HG02970 (cell line): ENCODE measurements at regions not wholly inside any gene's neighbourhood (a gene's known extent, or its start where the extent isn't known, plus 50 kb on each side); places are given as distances from the start of the nearest gene placed in this dataset.
"Not testable (repeated sequence)": the region's sequence is repeated elsewhere in the genome, so short reads cannot be mapped to it uniquely, and the experiment has no call there.

ENCODE experiments used
- ATAC-seq: cut with Tn5 transposase; IDR thresholded peaks from one replicate; pipeline ENCODE4 v1.9.1; 2021; ENCODE audit warnings: mild to moderate bottlenecking, moderate library complexity, moderate number of reproducible peaks; ENCODE audit not compliant: unreplicated experiment, low FRiP score

GRCh38 chr13:56457535-56458190 lies 683.1 kb upstream of the PRR20A start:
- no peak for ATAC-seq

DNA sequence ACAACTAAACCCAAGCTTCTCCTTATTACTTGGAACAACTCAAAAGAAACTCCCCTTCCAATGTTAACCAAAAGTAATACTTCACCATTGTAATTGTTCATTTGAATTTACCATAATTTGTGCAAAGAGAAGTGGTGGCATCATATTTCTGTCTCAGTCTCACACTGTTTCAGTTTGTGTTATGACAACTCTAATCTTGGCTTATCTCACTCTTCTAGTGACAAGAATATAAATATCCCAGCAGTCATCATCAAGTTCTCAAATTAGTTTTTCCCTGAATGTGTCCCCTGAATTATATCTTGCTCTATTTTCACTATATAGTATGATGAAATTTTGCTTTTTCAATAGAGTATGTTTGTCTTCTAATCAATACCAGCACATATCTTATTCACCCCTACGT lies 681.4 kb upstream of the PRR20A start:
- no peak for ATAC-seq

DNA sequence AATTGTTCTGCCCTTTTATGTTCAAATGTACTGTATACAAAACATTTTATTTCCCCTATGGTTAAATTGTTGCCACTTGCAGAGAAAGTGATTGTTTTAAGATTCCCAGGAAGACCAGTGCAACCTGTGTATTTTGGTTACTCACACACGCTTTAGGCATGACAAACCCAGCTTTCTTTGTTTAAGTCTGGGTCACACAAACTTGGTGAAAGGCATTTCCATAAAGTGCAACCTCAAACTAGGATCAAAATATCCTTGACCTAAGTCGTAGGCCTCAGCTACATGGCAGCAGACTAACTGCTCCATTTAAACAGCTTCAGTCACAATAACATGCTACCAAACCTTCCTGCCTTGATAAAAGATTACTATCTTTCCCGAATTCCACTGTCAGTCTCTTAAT lies 639.0 kb upstream of the PRR20A start:
- ATAC-seq, result no peak

- no peak for ATAC-seq
Observed at GRCh38 chr13:56510836-56511235, 629.9 kb upstream of the PRR20A start.

- not testable (repeated sequence) for ATAC-seq
Observed at GRCh38 chr13:56512336-56512735, 628.4 kb upstream of the PRR20A start.

DNA sequence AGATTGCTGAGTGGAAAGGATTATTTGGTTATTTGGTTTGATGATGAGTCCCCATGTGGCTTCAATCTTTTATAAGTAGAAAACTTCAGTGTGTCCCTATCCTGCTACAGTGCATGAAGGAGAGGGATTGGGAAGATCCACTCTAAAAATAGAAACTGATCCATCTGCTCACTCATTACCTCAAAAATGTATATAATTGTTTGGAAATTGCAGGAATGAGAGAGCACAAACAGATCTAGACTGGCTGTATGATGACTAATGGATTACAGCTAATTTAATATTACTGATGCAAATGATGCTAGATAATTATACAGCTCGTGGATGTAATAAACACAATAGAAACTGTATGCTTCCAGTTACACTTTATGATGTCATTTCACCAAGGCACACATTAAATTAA lies 625.3 kb upstream of the PRR20A start:
- no peak for ATAC-seq

DNA sequence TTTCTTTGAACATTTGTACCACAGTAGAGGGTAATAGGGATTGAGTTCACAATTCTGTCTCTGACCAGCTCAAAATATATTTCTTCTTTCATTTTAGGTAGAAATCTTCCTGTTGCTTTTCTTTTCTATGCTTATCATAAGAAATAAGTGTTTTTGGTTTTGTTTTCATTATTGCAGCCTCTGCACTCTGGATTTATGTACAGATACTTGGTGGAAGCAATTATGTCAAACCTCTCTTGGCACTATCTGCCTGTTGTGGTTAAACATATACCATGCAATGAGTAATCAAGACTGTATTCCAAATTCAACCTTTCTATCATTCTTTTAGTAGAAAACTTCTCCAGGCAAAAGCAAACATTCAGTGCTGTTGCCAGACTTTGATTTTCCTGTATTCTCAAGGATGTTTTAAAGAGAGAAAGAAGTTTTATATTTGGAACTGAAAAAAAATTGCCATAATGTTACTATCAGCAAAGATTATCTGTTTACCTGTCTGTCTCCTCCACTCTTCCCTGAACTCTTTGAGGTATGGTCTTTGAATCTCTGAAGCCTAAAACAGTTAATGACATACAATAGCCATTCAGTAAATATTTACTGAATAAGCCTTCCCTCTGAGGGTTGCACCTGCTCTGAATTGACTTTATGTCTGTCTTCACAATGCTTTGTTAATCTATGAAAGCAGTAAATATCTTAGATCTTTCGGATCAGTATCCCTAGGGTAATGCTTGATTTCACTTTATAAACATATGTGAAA lies 612.5 kb upstream of the PRR20A start:
- ATAC-seq, result no peak

- no peak for ATAC-seq
Observed at GRCh38 chr13:56530096-56530495, 610.6 kb upstream of the PRR20A start.

- not testable (repeated sequence) for ATAC-seq
Observed at GRCh38 chr13:56547921-56548320, 592.8 kb upstream of the PRR20A start.

- no peak for ATAC-seq
Observed at GRCh38 chr13:56558698-56559320, 581.9 kb upstream of the PRR20A start.

DNA sequence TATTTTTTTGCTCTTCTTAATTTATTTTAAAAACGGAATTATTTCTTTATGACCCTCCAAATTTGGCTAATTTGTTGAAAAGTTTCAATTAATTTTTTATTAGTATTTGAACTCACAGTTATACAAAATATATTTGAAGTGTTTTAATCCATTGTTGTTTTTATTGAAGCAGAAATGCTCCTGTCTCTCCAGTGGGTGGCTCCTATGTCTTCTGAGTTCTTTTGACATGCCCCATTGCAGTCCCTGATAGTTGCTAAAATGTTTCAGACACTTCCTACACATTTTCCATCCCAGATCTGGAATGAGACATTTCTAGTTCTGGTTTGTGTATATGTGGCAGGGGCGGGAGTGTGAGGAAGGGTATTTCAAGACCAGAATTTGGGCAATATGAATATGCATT lies 579.4 kb upstream of the PRR20A start:
- ATAC-seq, result no peak

DNA sequence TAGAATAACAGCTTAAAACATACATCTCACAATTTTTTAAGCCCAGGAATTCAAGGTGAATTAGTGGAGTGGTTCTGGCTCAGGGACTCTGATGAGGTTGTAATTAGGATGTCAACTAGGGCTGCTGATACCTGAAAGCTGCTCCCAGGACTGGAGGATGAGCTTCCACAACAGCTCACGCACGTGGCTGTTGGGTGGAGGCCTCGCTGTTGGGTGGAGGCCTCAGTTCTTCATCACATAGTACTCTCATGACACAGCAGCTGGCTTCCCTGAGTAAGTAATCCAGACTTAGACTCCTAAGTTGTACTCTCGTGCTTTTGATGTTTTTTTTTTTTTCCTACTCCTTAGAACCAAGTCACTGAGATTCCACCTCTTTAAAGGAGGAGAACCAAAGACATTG lies 577.1 kb upstream of the PRR20A start:
- no peak for ATAC-seq

DNA sequence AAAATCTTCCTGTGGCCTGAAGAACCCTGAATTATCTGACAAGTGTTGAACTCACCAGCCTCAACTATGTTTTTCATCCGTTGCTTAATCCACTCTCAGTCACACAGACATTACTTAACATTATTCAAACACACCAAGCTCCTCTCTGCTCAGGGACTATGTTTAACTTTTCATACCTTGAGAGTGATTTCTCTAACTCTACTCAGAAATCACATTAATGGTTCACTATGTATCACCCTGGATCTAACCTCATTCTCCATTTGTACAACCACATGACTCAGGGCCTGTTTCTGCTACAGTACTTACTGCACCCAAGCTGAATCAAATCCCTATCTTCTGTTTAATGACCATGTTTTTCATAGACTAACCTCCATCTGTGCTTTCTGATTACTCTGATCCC lies 553.7 kb upstream of the PRR20A start:
- no peak for ATAC-seq

DNA sequence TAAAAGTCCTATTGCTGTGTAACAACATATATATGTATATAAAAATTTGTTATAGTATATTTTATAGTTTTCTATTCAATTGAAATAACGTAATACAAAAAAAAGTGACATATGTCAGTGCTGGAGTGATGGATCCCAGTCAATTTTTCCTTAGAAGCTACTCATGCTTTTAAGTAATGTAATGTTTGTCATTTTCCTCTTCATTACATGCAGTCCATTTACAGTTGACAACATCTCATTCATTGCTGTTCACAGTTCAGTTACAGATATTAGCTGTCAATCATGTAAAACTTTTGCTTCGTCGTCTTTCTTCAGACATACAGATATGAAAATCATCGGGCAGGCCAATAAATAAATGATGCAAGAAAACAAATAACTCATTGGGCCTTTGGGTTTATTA lies 525.1 kb upstream of the PRR20A start:
- ATAC-seq, result no peak

GRCh38 chr13:56622840-56623239 lies 517.9 kb upstream of the PRR20A start:
- ATAC-seq, result no peak

GRCh38 chr13:56628886-56629285 lies 511.8 kb upstream of the PRR20A start:
- not testable (repeated sequence) for ATAC-seq

- not testable (repeated sequence) for ATAC-seq
Observed at GRCh38 chr13:56631060-56631459, 509.7 kb upstream of the PRR20A start.

DNA sequence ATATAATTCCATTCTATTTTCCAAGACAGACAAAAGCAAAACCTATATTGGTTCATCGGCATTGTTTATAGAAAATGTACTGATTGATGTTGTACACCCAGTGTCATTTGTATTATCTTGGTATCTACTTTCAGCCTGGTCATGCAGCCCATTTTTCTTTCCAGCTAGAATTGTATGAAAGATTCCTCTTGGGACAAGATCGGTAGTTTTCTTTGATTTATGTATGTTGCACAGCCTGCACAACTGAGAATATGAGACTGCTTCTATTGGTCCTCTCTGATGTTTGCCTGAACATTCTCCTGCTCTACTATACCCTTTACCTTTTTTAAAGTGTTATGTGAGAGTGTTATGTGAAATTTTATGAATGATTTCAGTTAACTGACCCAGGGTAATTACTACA lies 487.7 kb upstream of the PRR20A start:
- no peak for ATAC-seq

- no peak for ATAC-seq
Observed at GRCh38 chr13:56659041-56659471, 481.7 kb upstream of the PRR20A start.

- no peak for ATAC-seq
Observed at GRCh38 chr13:56670563-56670962, 470.2 kb upstream of the PRR20A start.

- no peak for ATAC-seq
Observed at GRCh38 chr13:56681404-56681803, 459.3 kb upstream of the PRR20A start.

DNA sequence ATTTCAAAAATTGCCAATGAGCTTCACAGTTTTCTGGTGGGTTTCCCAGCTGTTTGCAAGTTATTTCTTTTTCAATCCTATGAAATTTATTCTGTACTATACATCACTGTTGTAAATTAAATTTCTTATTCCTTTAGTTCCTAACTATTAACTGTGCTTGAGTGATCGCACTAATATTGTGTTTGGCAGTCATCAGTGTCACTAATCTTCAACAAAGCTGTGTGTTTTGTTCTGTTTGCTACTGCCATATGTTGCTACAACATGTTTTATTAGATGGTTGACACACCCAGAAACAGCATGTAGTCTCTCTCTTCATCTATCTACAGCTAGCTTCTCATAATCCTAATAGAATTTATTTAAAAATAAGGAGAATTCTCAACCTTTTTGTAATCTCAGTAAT lies 453.6 kb upstream of the PRR20A start:
- ATAC-seq, result no peak
